ENCODE measurements at regions not wholly inside any gene's neighbourhood (a gene's known extent, or its start where the extent isn't known, plus 50 kb on each side); places are given as distances from the start of the nearest gene placed in this dataset.

- no peak for DNase-seq
Observed at GRCh38 chr11:116130122-116130521, 625.9 kb upstream of the CADM1 start.

GRCh38 chr11:116129456-116129855 is 625.2 kb upstream of the CADM1 start:
- no peak for DNase-seq

- DNase-seq = no peak
Observed at GRCh38 chr11:116126562-116126961, 622.3 kb upstream of the CADM1 start.

- DNase-seq = no peak
Observed at GRCh38 chr11:116124922-116125714, 620.9 kb upstream of the CADM1 start.

DNA sequence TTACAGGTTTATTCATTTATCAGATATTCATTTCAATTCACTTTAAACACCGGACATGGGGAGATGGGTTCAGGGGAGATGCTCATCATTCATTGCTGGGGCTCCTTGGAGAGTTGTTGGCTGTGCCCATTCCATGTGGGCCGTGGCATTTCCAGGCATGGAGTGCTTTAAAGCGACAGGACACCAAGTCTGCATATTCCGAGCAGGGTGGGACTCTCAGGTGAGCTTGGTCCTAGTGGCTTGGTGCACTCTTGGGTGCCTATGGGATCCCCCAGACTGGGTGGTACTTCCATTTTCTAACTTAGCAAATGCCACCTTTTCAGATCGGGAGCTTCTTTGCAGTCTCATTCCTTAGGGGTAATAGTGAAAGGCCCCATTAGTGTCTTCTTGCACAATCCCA is 619.5 kb upstream of the CADM1 start:
- DNase-seq = no peak

DNA sequence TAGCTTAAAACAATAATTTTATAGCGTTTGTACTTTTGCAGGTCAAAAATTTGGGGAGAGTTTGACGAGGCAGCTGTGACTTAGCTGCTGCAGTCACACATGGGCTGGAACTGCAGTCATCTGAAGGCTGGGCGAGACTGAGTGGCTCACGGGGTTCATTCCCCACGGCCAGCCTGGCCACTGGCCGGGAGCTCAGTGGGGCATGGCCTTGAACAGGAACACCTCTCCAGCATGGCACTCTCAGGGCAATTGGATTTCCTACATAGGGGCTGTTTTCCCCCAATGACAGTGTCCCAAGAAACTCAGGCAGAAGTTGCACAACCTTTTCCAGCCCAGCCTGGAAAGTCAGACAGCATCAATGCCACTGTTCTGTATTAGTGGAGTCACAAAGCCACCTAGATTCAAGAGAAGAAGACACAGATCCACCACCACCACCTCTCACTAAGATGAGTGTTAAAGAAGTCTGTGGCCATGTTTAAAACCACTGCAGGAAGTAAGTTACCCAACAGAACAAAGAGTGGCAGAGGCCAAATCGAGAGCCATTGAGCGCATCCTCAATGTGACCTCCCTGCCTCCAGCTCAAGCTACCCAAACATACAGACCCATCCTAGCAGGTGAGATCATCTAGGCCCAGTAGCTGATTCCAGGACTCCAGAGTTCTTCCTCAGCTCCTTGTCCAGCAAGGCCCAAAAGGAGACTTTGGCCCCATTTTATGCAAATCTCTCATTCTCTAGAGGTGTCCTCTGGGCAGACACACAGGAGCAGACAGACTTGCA is 618.7 kb upstream of the CADM1 start:
- no peak for DNase-seq

DNA sequence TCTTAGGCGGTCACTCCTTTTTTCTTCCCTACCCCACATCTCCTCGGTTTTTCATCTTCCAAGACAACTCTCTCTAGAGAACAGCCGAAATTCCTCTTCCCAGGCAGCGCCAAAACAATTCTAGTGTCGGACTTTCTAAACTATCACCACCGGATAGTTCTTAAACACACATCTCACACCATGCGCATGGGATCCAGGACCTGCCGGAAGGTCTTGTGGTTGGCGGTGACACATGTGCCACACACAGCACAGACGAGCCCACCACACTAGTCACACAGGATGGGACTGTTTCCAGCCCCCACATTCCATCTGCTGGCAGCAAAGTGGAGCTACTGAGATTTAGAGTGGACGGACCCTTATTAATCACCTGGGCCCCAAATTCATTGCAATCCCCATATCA is 614.9 kb upstream of the CADM1 start:
- no peak for DNase-seq

DNA sequence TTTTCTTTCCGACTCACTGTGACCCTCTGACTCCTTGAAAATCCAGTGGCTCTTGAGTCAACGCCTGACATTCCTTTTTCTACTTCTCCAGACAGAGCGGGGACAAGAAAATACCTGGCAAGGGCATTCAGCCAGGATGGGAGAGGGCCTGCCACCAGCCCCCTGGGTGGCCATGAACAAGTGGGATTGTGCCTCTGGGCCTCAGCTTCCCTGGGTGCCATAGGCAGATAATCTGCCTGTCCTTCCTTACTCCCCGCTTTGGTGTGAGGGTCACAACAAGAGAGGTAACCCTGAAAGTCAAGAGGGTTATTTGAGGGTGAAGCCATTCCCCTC is 613.9 kb upstream of the CADM1 start:
- no peak for DNase-seq

- no peak for DNase-seq
Observed at GRCh38 chr11:116117331-116118137, 613.3 kb upstream of the CADM1 start.

GRCh38 chr11:116115801-116116200 is 611.6 kb upstream of the CADM1 start:
- no peak for DNase-seq

DNA sequence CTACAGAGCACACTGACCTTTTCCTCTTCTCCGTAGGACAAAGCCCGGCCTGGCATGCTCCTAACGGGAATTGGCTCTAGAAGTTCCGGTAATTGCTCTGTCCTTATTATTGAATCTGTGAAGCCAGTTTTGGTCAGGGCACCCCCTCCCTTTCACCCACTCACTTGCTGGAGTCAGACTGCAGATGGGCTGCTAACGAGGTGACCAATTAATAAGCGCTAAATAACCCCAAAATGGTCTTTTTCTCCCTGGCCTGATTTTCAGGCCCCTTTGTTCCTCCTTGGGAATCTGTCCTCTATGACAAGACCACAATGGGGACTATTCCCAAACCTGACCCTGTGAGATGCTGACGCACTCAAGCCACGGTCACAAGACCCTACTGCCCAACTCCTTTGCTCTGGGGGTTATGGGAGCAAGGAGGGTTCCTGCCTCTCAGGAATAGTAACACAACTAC is 610.0 kb upstream of the CADM1 start:
- DNase-seq = no peak

DNA sequence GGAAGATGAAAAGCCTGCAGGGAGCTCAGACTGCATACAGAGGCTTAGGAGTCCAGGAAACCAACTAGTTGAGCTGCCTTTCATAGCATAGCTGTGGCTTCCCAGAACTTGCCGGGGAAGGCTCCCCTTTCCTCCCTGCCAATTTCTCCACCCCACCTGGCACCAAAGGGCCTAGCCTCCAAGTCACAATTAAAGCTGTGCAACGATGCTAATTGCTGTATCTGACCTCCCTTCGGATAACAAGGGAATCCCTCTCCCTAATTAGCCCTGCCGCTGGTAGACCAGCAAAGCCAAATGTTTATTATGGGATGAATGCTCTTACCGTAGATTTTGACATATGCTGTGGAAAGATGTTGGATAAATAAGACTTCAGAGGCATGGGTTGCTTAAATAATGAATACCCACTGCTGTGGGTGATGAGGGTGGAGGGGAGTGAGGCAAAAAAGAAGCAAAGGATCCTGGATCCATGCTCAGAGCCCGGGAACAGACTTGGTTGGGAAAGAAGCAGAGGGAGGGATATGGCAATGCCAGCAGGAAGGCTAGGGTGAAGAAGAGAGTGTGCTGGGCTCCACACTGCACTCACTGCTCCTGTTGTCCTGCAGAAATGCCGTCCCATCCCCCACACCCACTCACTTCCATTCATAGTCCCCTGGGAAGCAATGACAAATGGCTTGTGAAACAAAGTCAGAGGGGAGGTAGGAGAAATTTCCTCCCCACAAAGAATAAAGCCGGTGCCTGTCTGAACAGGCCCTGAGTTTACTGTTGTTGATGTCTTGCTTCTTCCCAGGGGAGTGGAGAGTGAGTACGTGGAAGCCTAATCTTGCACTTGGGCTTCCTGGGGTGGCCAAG is 608.1 kb upstream of the CADM1 start:
- no peak for DNase-seq

- DNase-seq = no peak
Observed at GRCh38 chr11:116111546-116111945, 607.3 kb upstream of the CADM1 start.

DNA sequence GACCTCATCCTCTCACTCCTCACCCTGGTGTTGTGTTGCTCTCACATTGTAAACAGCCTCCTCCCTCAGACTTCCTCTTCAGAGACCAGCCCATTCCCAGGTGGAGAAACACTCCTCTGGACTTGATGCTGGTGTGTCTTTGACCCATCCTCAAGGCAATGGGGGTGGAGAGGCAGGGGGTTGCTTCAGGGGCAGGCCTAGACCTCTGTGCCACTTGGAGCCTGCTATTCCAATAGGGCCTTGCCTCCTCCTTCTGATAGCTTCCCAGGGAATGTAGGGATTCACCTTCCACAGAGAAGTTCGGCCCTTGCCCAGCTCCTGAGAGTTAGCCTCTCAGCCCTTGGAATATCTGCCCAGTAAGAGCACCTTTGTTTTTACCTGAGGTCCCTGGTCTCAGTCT is 606.6 kb upstream of the CADM1 start:
- DNase-seq = no peak

DNA sequence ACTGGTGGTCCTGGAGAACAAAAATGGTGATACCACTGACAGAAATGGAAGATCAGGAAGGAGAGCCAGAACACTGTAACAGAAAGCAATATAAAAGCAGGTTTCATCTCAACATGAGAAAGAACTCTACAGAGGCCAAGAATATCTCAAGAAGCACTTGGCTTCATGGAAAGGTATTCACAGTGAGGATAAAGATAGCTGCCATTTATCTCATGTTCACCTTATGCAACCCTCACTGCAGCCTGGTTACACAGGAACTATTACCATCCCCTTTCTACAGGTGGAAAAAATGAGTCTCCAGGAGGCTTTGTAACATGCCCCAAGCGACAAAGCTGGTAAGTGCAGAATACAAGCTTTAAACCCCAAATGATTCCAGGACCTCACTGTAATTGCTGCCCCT is 606.1 kb upstream of the CADM1 start:
- no peak for DNase-seq

DNA sequence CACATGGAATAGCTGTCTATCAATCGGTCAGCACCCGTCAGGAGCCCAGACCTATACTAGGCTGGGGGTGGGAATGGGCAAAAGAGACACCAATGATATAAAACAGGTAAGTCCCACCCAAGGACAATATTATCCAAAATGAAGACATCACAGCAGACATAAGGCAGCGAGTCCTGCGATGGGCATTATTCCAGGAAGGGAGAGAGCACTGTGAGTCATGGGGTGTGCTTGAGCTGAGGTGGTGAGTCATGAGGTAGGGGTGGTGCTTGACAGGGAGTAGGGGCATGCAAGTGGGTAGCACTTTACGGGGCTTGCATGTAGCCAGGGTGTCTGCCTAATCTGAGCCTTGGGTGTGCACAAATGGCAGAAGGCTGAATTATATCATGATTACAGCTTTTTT is 605.0 kb upstream of the CADM1 start:
- no peak for DNase-seq

- DNase-seq = no peak
Observed at GRCh38 chr11:116108161-116108560, 603.9 kb upstream of the CADM1 start.

DNA sequence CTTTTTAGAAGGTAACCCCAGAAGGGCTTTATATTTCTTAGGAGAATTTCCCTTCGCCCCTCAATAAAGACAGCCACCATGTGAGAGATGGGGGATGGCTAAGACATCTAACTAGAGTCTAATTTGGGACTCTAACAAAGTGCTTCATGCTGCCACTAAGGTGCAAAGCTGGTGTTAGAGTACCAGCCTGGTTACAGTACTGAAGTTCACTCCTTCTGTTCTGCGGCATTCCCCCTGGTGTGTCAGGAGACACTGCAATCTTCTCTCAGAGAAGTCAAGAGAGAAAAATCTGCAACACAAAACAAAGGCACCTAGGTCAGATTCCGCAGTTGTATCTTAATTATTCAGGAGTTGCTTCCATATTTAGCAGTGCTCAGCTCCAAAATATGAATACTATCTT is 603.0 kb upstream of the CADM1 start:
- no peak for DNase-seq

DNA sequence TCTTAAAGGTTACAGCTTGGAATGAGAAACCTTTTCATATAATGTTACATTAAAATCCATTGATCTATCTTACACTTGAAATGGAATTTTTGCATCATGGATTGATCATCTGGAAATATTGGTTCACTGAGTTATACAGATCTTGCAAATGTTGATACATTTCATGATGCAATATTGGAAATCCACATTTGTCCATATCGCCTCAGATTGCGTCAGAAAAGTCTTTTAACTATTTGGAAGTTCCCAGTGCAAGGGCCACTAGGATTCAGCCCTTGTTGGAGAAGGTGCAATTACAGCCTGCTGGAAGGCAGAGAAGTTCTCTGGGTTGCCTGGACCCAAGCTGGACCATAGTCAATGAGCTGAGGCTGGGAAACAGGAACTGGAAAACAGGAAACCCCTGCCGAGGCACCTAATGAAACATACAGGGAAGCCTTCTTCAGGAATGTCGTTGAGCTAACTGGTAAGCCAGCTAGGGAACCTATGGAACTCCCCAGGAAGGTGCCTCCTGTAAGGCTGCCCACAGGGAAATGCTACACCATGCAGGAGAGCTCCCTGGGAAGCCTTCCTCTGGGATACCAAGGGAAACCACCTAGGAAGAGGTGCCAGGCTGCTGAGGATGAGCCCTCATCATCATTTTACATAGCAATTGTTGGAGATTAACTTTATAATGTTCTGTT is 600.4 kb upstream of the CADM1 start:
- DNase-seq = no peak

- DNase-seq = no peak
Observed at GRCh38 chr11:116101902-116102301, 597.7 kb upstream of the CADM1 start.

- DNase-seq = no peak
Observed at GRCh38 chr11:116100016-116100415, 595.8 kb upstream of the CADM1 start.

DNA sequence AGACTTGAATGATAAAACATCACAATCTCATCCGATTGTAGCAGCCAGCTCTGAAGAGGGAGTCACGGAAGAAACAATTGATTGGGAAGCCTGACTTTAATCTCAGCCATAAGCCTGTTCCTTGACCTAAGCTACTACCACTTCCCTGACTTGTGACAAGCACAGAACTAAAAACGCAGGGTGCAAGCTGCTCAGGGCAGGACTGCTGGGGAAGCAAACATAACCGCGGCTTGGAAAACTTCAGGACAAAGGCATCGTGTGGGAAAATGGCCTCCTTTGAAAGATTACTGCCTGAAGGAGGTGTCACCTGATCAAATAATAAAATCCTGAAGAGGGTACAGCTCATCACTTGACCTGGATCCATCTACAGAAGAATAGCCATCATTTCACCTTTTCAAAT is 595.3 kb upstream of the CADM1 start:
- no peak for DNase-seq
